Calu3 (cell line): ENCODE measurements at regions not wholly inside any gene's neighbourhood (a gene's known extent, or its start where the extent isn't known, plus 50 kb on each side); places are given as distances from the start of the nearest gene placed in this dataset.

Experiments used
- BruUV-seq: library from RNA; stranded (reverse); fragments of 400-500 nt; replicated peaks from 2 replicates; lab custom pipeline; 2021; lab: Mats Ljungman, UMichigan
- CTCF ChIA-PET: fragments of 300-600 bp; sonication (Branson Sonifier 250); formaldehyde crosslinking; loops from one replicate; lab custom pipeline; 2022; ENCODE audit warnings: antibody characterized with exemption; lab: Charles Lee
- DNase-seq: peaks from one replicate; pipeline ENCODE4 v3.0.0; 2022
- H3K27ac Mint-ChIP-seq: one replicate; pipeline ENCODE4 v1.8.0; 2022; ENCODE audit warnings: mixed read lengths; ENCODE audit not compliant: unreplicated experiment
- H3K27me3 Mint-ChIP-seq: one replicate; pipeline ENCODE4 v1.8.0; 2022; ENCODE audit warnings: mixed read lengths; ENCODE audit not compliant: unreplicated experiment
- H3K36me3 Mint-ChIP-seq: one replicate; pipeline ENCODE4 v1.8.0; 2022; ENCODE audit warnings: mild to moderate bottlenecking, moderate library complexity, mixed read lengths; ENCODE audit not compliant: insufficient read depth, unreplicated experiment
- H3K4me1 Mint-ChIP-seq: one replicate; pipeline ENCODE4 v1.8.0; 2022; ENCODE audit warnings: mild to moderate bottlenecking, low read depth, mixed read lengths; ENCODE audit not compliant: unreplicated experiment
- H3K4me3 Mint-ChIP-seq: one replicate; pipeline ENCODE4 v1.8.0; 2022; ENCODE audit warnings: mild to moderate bottlenecking, low read depth, moderate library complexity, mixed read lengths; ENCODE audit not compliant: unreplicated experiment
- H3K9me3 Mint-ChIP-seq: one replicate; pipeline ENCODE4 v1.8.0; 2022; ENCODE audit warnings: low read depth, mixed read lengths; ENCODE audit not compliant: unreplicated experiment
- intact Hi-C: fragments of 100-400 bp; cut with micrococcal nuclease; formaldehyde crosslinking; loops from one replicate; pipeline ENCODE4 v1.10.0; 2022; ENCODE audit not compliant: unreplicated experiment
- TF ChIP-seq, protein P1 (sequence below): fragments of 200-600 bp; IDR thresholded peaks from one replicate; pipeline ENCODE4 v1.8.0; 2022; ENCODE audit warnings: antibody characterized with exemption; ENCODE audit not compliant: unreplicated experiment

DNA sequence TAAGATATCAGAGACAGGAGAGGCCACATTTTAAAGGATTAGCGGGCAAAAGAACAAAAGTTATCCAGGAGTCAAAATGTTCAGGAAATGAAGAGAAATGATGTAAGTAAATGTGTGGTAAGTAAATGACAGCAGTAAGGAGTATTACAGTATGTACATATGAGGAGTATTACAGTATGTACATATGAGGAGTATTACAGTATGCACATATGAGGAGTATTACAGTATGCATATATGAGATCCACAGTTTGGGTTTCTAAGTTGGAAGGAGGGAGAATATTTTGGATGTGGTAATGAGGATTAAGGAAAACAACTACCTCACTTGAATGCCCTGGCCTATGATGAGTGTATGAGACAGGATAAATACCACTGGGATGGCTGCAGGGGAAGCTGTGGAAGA lies 192.4 kb upstream of the DGKB start:
- intact Hi-C loops: no loop called here
- Mint-ChIP-seq H3K27me3 (no peaks in the 10 kb centered on the region), H3K27ac (no peak overlapping the region), H3K36me3 (no peaks in the 10 kb centered on the region), H3K4me3 (no peak overlapping the region), H3K9me3 (no peaks in the 10 kb centered on the region), H3K4me1 (no peaks in the 10 kb centered on the region)
- DNase-seq: no peak
- BruUV-seq: no TSS peak
- TF ChIP-seq, protein P1, sequence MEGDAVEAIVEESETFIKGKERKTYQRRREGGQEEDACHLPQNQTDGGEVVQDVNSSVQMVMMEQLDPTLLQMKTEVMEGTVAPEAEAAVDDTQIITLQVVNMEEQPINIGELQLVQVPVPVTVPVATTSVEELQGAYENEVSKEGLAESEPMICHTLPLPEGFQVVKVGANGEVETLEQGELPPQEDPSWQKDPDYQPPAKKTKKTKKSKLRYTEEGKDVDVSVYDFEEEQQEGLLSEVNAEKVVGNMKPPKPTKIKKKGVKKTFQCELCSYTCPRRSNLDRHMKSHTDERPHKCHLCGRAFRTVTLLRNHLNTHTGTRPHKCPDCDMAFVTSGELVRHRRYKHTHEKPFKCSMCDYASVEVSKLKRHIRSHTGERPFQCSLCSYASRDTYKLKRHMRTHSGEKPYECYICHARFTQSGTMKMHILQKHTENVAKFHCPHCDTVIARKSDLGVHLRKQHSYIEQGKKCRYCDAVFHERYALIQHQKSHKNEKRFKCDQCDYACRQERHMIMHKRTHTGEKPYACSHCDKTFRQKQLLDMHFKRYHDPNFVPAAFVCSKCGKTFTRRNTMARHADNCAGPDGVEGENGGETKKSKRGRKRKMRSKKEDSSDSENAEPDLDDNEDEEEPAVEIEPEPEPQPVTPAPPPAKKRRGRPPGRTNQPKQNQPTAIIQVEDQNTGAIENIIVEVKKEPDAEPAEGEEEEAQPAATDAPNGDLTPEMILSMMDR: no peak
- CTCF ChIA-PET: no interaction called here

DNA sequence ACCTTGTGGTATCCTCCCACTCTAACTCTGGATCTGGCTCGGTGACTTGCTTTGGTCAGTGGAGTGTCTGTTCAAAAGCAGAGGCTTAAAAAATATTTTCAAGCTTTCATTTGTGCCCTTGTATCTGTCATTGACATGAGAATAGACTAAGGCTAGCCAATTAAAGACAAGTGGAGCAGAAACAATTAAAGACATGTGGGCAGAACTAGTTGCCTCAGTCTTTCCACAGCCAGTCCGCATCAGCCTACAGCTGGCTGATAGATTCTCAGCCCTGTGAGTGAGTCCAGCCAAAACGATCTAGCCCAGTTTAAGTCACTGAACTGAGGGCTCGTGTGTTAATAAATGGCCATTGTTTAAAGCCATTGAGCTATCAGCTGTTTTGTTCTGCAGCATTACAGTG lies 185.2 kb upstream of the DGKB start:
- BruUV-seq: no TSS peak
- Mint-ChIP-seq H3K27me3 (no peaks in the 10 kb centered on the region), H3K9me3 (no peaks in the 10 kb centered on the region), H3K4me1 (no peaks in the 10 kb centered on the region), H3K27ac (no peak overlapping the region), H3K36me3 (no peaks in the 10 kb centered on the region), H3K4me3 (no peak overlapping the region)
- TF ChIP-seq, protein P1: no peak
- intact Hi-C loops: no loop called here
- CTCF ChIA-PET: no interaction called here
- no peak for DNase-seq

DNA sequence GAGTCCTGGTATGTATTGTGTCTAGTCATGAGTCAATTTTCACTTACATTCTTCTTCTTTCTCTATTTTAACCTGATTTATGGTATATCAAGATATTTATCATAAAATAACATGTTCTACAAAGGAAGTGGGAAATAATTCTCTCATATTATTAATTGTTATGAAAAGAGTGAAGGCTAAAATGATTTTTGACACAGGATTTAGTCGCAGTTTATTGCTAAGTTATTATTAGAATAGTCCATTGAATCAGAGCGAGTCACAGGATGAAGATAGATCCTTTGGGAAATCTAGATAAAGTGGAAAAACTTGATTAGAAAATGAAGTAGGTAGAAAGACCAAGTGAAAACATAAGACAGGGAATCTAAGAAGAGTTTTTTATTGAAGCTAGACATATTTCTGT lies 184.3 kb upstream of the DGKB start:
- TF ChIP-seq, protein P1: no peak
- intact Hi-C loops: no loop called here
- Mint-ChIP-seq H3K27me3 (no peaks in the 10 kb centered on the region), H3K27ac (no peak overlapping the region), H3K36me3 (no peaks in the 10 kb centered on the region), H3K4me3 (no peak overlapping the region), H3K9me3 (no peaks in the 10 kb centered on the region), H3K4me1 (no peaks in the 10 kb centered on the region)
- BruUV-seq: no TSS peak
- CTCF ChIA-PET: interaction anchor here (0.6 to 1.2 kb wide), 2 partner anchors 21 to 1623 kb away, joined by 3 to 4 read pairs; no protein-coding TSS in a partner anchor
- no peak for DNase-seq

DNA sequence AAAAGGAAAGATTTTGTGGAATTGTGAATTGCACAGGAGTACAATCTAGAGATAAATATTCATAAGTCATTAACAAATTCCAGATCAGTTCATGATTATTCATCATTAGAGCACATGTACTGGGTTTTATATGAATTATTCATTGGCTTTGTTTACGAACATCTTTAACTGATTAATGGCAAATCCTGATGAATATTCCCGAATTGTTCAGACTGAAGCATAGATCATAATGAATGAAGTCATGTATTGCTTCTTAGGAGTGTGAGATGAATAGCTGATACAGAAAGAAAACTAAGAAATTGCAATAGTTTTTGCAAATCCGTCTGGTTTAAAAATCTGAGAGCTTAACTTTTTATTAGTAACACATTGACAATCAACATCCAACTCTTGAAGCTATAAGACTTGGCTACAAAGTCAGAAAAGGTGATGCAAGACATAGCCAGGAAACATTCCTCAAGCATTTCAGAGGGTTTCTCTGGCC lies 183.6 kb upstream of the DGKB start:
- TF ChIP-seq, protein P1: no peak
- CTCF ChIA-PET: interaction anchor here (1.2 kb wide), 1 partner anchor 20 kb away, joined by 3 read pairs; no protein-coding TSS in a partner anchor
- Mint-ChIP-seq H3K36me3 (no peaks in the 10 kb centered on the region), H3K4me3 (no peak overlapping the region), H3K9me3 (no peaks in the 10 kb centered on the region), H3K27ac (no peak overlapping the region), H3K27me3 (no peaks in the 10 kb centered on the region), H3K4me1 (no peaks in the 10 kb centered on the region)
- BruUV-seq: no TSS peak
- DNase-seq: no peak
- intact Hi-C loops: no loop called here
